ENCODE measurements at regions not wholly inside any gene's neighbourhood (a gene's known extent, or its start where the extent isn't known, plus 50 kb on each side); places are given as distances from the start of the nearest gene placed in this dataset.

- Histone ChIP-seq H3K4me3 (ENCODE audit: low read depth in 2 of 2, low read length in 2 of 2) (no peak overlapping the region), H3K9me3 (ENCODE audit: control insufficient read depth, insufficient read depth, low read depth, low read length) (no peaks in the 10 kb centered on the region), H3K4me1 (ENCODE audit: control insufficient read depth, insufficient read depth, low read length) (no peaks in the 10 kb centered on the region), H3K27me3 (ENCODE audit: control insufficient read depth, insufficient read depth, low read length) (no peaks in the 10 kb centered on the region), H3K36me3 (ENCODE audit: control insufficient read depth, insufficient read depth, low read length) (no peaks in the 10 kb centered on the region), H3K27ac (ENCODE audit: low read length) (no peak overlapping the region)
- ATAC-seq: no peak
- no TSS peak for BruUV-seq (replicated peaks)
- no peak for DNase-seq (ENCODE audit: low read depth, low spot score)
- ChIA-PET POLR2A (no interaction called here), CTCF (no interaction called here)
- no peak for TF ChIP-seq SIN3A (IDR thresholded peaks at IDR 0.05; ENCODE audit: borderline replicate concordance, insufficient read depth, low read depth, low read length)
- no peak for TF ChIP-seq TCF7L2 (IDR thresholded peaks at IDR 0.05; ENCODE audit: low read depth, low read length)
- no peak for TF ChIP-seq CTCF (IDR thresholded peaks at IDR 0.05)
- TF ChIP-seq REST (IDR thresholded peaks at IDR 0.05; ENCODE audit: insufficient read depth in 1 of 2, low read depth in 2 of 2, low read length in 1 of 2): no peak
- no peak for TF ChIP-seq POLR2AphosphoS5 (IDR thresholded peaks at IDR 0.05; ENCODE audit: low read depth, low read length)
- intact Hi-C loops (cut with micrococcal nuclease; ENCODE audit: unreplicated experiment) (no loop called here), in situ Hi-C loops (cut with HindIII; ENCODE audit: low pct_unique_long_range_greater_than_20kb, low sequenced_read_pairs) (no loop called here)
Measured at GRCh38 chr4:145290955-145291354, 110.6 kb upstream of the OTUD4 start.

GRCh38 chr4:145289403-145290076, 109.2 kb upstream of the OTUD4 start:
- in situ Hi-C loops (cut with HindIII; ENCODE audit: low pct_unique_long_range_greater_than_20kb, low sequenced_read_pairs) (no loop called here), intact Hi-C loops (cut with micrococcal nuclease; ENCODE audit: unreplicated experiment) (no loop called here)
- Histone ChIP-seq H3K9me3 (ENCODE audit: control insufficient read depth, insufficient read depth, low read depth, low read length) (no peaks in the 10 kb centered on the region), H3K4me3 (ENCODE audit: low read depth in 2 of 2, low read length in 2 of 2) (no peak overlapping the region), H3K36me3 (ENCODE audit: control insufficient read depth, insufficient read depth, low read length) (no peaks in the 10 kb centered on the region), H3K27ac (ENCODE audit: low read length) (no peak overlapping the region), H3K4me1 (ENCODE audit: control insufficient read depth, insufficient read depth, low read length) (no peaks in the 10 kb centered on the region), H3K27me3 (ENCODE audit: control insufficient read depth, insufficient read depth, low read length) (no peaks in the 10 kb centered on the region)
- TF ChIP-seq SIN3A (IDR thresholded peaks at IDR 0.05; ENCODE audit: borderline replicate concordance, insufficient read depth, low read depth, low read length) (no peak), POLR2AphosphoS5 (IDR thresholded peaks at IDR 0.05; ENCODE audit: low read depth, low read length) (no peak), TCF7L2 (IDR thresholded peaks at IDR 0.05; ENCODE audit: low read depth, low read length) (no peak), REST (IDR thresholded peaks at IDR 0.05; ENCODE audit: insufficient read depth in 1 of 2, low read depth in 2 of 2, low read length in 1 of 2) (no peak), CTCF (IDR thresholded peaks at IDR 0.05) (no peak)
- ATAC-seq (no peak), DNase-seq (ENCODE audit: low read depth, low spot score) (no peak)
- ChIA-PET CTCF (no interaction called here), POLR2A (no interaction called here)
- BruUV-seq (replicated peaks): no TSS peak

All from Panc1 (cell line).